NCI-H1436 (cell line): ENCODE measurements at regions not wholly inside any gene's neighbourhood (a gene's known extent, or its start where the extent isn't known, plus 50 kb on each side); places are given as distances from the start of the nearest gene placed in this dataset.
"Not testable (repeated sequence)": the region's sequence is repeated elsewhere in the genome, so short reads cannot be mapped to it uniquely, and the experiment has no call there.

ENCODE experiments used
- DNase-seq: peaks from one replicate; lab custom pipeline; 2025; lab: John Stamatoyannopoulos, UW

DNA sequence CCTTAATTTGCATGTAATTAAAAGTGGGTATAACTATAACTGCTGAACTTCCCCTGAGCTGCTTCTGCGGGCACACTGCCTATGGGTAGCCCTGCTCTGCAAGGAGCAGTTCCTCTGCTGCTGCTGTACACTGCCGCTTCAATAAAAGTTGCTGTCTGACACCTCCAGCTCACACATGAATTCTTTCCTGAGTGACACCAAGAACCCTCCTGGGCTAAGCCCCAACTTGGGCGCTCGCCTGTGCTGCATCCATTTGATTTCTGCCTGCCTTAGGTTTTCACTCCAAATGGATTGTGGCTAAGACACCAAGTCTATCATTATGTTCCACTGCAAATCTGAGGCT is 215.7 kb downstream of the ANAPC1 start:
- DNase-seq = no peak

DNA sequence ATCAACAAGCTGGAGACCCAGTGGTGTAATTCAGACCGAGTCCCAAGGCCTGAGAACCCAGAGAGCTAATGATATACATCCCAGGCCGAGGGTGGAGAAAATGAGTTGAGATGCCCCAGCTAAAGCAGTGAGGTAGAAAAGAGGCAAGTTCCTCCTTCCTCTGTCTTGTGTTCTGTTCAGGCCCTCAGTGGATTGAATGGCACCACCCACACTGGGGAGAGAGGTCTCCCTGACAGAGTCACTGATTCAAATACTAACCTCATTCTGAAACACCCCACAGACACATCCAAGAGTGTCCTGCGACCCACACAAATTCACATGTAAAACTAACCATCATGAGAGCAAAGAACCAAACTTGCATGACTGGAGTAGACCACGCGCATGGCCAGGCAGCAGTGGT is 215.3 kb downstream of the ANAPC1 start:
- no peak for DNase-seq

DNA sequence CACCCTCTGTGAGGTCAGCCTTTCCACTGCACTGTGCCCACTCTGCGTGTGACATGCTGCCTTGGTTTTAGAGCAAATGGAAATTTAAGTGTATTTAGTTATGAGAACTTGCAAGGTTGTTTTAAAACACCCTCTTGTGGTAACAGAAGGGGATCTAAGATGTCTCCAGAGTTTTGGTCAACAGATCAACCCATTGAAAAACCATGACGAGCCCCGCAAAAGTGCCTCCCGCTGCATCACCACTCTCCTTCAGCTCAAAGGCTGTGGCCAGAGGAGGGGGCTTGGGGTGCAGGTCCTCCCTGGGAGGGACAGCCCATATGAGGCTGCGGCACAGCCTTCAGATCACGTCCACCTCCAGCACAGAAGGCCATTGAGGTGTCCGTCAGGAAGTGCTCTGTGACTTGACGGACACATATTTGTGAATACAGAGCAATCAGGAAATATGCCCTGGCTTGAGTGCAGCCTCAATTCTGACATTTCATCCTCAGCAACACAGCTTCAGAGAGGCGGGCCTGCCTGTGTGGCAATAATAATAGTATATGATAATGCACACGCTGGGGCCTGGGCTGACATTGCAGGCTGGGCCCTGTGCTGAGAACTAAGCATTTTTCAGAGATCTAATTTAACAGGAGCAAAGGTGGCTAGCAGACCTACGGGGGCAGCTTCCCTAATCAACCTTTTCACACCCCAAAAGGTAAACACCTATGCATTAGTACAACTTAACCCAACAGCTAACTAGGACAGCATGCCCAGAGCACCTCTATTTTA is 213.9 kb downstream of the ANAPC1 start:
- no peak for DNase-seq

DNA sequence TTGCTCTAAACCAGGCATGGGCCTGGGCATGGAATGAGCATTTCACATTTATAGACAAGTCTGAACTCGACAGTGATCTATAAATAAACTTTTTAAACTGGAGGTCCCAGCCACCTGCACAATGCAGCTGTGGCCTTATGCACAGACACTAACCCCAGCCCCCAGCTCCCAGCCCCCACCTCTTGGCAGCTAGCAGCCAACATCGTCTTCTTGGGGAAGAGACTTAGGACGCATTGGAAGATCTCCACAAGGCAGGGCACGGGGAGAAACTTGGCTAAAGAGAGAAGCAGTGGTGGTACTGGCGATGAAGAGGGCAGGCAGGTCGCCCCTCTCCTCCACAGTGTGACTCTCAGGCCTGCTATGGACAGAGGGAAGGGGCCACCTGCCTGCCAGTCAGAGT is 213.2 kb downstream of the ANAPC1 start:
- DNase-seq = no peak

DNA sequence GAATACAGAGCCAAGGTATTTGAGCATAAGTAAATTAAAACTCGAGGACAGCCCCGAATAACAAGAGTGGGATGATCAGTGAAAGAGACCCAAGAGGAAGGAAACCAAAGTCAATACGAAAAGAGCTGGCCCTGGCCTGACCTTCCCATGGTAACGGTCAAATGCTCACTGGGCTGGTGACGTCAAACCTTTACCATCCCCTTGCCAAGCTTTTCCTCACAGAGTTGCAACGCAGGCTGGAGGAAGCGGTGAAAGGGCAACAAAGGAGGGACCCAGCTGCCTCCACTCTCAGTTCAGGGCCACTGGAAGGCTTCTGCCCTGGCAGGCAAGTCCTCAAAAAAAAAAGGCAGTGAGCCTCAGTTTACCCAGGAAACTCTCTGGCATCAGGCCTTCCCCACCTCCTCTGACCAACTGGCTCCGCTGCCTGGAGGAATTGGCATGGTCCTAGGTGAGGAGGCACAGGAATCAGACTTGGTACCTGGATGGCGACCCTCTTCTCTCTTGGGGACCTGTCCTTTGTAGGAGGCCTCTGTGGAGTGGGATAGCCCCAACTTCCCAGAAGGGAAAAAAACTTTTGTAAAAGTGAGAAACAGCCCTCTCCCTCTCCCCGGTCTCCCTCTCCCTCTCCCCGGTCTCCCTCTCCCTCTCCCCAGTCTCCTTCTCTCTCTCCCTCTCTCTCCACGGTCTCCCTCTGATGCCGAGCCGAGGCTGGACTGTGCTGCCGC is 212.4 kb downstream of the ANAPC1 start:
- DNase-seq = no peak

DNA sequence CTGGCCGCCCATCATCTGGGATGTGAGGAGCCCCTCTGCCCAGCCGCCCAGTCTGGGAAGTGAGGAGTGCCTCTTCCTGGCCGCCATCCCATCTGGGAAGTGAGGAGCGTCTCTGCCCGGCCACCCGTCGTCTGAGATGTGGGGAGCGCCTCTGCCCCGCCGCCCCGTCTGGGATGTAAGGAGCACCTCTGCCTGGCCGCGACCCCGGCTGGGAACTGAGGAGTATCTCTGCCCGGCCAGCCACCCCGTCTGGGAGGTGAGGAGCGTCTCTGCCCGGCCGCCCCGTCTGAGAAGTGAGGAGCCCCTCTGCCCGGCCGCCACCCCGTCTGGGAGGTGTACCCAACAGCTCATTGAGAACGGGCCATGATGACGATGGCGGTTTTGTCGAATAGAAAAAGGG is 211.4 kb downstream of the ANAPC1 start:
- DNase-seq = not testable (repeated sequence)

DNA sequence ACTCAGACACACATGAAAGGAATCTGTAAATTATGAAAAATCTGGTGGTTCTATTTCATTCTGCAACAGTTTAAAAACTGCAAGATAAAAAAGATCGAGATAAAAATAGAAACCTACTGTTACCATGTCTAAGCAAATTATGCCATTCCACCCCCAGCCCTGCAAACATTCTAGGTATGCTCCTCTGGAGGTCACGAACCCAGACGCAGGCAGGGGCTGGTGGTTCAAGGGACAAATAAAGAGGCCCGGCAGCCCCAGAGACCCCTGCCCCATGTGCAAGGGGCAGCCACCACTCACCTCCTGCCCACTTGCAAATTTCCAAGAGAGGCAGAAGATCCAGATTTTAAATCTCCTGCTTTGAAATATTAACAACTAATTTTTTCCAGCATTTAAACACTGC is 210.5 kb downstream of the ANAPC1 start:
- DNase-seq = no peak

DNA sequence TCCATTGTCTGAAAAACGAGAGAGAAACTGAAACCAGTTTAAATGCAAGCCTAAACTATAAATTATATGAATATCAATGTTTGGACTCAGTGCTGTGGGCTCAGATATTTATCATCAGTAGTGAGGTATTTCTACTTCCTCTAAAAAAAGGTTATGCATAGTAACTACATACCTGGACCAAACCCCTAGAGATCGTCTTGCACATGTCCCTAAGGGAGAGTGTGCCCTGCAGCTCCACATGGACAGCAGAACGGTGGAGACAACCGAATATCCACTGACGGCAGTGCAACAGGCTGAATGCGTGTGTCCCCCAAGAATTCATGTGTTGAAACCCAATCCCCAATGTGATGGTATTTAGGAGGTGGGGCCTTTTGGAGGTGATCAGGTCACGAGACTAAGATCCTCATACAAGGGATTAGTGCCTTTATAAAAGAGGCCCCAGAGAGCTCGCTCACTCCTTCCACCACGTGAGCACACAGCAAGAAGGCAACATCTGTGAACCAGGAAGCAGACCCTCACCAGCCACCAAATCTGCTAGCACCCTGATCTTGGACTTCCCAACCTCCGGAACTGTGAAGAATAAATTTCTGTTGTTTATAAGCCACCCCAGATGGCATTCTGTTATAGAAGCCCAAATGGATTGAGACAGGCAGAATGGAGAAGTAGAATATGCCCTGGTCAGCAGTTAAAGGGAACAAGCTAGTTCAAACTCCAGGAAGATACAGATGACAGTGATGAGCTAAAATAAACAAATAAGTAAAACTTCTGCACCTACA is 208.4 kb downstream of the ANAPC1 start:
- no peak for DNase-seq

DNA sequence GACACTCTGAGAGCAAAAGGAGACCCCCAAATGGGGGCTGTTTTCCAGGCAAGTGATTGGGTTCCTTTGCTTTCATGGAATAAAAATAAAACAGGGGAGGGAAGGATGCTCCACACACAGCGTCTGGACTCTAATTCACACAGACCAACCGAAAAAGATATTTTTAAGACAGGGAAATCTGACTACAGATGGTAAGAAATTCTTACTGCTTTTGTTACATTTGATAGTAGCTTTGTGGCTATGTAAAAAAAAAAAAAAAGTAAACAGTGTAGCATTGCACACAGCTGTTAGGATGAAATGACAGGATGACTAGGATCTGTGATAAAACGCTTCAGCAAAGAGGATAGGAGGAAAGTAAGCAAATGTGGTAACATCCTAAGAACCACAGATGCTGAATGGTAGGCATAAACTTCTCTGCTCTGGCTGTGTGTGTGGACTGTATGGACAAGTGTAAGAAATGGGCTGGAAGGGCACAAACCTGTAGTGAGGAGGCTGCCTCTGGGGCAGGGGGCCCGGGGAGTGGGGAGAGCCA is 207.6 kb downstream of the ANAPC1 start:
- DNase-seq = no peak

DNA sequence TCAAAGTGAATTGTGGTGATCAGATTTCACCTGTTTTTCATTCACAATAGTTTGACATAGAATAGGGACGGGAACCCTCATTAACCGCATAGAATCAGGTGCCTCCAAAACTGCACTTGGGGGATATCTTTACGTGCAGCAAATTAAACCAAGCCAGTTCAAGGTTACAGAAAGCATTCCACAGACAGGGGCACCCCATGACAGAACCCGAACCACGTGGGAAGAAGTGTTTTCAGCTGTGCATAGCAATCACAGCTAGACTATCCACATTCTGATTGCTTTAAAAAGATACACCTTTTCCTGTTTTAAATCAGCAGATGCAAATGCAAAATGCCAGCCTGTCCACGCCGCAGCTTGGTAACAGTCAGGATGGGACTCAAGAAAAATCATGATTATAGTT is 205.8 kb downstream of the ANAPC1 start:
- no peak for DNase-seq

DNA sequence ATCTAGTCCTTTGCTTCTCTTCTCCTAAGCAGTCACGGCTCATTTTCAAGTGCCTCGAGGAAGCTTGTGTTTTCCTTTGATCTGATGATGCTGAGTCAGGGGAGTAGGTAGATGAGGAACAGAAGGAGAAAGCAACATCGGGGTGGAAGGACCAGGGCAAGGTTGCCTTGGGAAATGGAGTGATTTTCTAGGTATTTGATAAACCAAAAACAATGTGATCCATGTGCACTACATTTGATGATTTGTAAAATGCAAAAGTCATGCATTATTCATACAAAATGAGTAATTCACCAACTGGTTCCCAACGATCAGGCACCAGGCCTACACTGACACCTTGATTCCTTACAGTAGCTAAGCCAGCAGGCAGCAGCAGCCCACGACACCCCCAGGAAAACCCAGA is 205.3 kb downstream of the ANAPC1 start:
- DNase-seq = no peak

DNA sequence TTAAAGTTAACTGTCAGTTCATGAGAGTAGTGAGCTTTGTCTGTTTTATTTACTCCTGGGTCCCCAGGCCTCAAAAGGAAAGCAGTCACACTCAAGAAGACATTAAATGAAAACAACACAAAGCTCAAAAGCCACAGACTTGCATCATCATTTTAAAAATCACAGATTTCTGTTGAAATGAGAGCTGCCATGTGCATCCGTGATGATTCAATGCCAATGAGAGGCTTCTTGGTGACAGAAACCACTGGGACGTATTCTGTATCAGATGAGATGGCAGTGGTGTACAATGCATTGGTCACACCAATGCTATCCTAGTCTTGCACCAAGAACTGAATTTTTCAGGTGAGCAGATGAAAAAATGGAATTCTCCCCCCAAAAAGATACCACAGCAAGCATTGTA is 204.8 kb downstream of the ANAPC1 start:
- no peak for DNase-seq

DNA sequence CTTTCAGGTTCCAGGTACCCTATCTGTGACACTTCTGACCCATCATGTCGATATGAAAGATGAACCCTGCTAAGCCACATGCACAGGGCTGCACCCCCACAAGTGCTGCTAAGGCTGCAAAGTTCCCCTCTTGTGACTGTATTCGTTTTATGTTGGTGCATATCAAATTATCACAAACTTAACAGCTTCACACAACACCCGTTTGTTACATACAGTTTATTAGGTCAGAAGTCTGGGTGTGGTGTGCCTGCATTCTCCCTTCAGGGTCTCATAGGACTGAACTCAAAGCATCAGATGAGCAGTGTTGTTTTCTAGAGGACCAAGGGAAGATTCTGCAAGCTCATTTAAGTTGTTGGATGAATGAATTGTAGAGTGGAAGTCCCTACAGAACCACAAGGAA is 199.4 kb downstream of the ANAPC1 start:
- DNase-seq = no peak

DNA sequence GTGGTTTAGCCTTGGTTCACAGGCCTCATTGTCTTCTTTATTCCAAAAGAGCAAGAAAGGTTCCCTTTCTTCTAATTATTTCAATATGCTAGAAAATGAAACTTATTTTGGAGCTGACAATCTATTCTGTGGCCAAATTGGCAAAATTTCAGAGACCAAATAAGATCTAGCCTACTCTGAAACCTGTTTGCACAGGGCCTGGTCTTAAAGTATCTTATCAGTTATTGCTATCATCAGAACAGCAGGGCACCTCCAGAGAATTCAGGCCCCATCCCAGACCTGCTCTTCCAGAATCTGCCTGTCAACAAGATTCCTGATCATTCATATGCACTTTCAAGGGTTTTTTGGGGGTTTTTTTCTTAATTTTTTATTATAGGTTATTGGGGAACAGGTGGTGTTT is 198.7 kb downstream of the ANAPC1 start:
- DNase-seq = no peak

DNA sequence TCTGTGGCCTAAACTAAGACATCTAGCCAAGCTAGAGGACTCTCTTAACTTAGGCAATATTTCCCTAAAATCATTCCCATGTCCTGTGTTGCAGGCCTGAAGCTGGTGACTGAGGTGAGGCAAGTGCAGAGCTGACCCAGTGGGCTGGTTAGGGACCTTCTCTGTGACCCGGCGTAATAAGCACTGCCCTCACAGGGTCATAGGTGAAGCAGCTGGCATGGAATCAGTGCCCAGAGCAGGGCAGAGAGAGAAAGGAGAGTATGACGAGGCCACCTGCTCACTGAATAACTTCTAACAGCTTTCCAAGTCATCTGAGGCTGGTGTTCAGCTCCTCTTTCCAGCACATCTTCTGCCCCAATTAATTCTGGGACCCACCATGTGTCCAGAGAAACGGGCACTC is 197.0 kb downstream of the ANAPC1 start:
- DNase-seq = no peak

DNA sequence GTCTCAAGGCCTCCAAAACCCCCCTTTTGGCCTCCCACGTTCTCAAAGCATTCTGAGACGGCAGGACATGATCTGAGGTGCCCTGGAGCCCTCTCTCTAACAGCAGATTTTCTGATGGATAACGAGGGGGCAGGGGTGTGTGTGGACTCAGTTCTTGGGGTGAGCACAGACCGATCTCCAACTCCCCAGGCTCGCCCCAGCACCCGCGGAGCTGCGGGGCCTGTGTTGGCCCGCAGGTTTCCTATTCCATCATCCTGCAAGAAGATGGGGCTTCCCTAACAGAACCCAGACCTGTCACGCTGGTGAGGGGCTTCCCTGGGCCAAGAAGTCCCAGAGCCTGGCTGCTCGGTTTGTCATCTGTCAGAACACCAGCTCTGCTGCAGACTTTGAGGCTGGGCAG is 196.1 kb downstream of the ANAPC1 start:
- DNase-seq = no peak

DNA sequence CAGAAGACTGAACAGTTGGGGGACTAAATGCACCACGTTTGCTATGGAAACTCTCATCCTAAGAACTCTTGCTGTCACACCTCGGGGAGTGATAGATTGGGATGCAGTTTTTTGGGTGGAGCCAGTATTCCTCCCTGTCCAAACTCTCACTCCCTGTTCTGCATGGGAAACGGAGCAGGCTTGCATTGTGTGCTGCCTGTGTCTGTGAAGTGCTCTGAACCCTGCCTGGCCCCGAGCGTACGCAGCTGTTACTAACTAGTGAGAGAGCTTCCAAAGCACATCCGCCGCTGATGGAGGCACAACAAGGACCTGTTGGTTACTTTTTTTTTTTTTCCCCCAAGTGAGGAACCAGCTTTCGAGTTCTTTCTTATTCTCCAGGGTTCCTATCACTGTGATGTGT is 195.5 kb downstream of the ANAPC1 start:
- no peak for DNase-seq

DNA sequence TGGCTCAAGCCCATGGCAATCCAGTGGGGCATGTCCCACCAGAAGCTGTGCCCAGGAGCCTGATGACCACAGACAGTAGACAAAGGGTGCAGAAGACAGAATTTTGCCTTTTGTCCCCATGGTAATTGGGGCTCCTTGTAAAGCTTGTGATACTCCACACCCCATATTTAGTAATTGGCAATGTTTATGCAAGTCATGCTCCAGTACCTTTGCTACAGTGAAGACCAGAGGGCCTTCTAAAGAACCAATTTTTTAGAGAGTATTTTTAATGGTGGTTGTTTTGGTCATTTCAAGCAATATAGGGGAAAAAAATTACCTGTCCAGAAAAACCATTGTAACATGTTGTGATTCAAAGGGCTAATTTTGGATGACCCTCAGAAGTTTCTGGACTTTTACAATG is 194.8 kb downstream of the ANAPC1 start:
- DNase-seq = no peak

DNA sequence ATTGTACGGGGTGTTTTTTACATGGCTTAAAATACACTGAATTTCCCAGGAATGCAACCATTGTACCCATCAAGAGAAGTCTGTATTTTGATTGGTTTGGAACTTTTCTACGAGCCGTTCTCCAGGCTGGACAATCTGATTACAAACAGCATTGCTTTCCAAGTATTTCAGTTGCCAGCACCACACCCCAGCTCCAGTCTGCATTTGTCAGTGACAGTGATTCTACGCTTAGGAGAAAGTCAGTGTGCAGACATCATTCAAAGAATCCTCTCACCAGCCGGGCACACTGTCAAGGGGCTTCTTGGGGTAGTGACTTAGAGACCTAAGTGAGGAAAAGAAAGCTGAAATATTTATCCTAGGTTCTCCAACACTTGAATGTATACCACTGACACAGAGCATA is 194.1 kb downstream of the ANAPC1 start:
- no peak for DNase-seq

DNA sequence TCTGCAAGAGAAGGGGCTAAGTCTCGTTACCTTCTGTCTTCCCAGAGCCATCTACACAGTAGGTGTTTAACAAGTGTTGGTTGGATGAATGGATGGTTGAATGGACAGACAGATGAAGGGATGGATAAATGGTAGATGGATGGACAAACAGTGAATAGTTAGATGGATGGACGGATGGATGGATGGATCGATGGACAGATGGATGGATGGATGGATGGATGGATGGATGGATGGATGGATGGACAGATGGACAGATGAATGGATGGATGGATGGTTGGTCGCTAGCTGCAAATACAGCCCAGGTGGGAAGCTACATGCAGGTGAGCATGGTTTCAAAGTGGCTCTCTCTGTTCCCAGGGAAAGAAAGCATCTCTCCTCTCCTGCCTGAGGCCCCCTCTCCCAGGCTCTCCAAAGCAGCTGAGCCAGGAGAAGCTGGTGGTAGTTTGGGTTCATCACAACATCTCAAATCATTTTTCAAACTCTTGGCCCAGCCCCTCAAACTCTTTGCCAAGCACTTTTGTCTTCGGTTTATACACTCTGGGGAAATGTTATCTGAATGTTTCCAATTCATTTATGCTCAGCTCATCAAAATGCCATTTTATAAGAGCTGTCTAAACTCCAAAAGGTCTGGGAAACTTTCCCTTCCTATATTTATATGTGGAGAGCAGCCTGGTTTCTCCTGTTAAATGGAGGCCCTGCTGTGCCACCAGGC is 192.7 kb downstream of the ANAPC1 start:
- DNase-seq = no peak

DNA sequence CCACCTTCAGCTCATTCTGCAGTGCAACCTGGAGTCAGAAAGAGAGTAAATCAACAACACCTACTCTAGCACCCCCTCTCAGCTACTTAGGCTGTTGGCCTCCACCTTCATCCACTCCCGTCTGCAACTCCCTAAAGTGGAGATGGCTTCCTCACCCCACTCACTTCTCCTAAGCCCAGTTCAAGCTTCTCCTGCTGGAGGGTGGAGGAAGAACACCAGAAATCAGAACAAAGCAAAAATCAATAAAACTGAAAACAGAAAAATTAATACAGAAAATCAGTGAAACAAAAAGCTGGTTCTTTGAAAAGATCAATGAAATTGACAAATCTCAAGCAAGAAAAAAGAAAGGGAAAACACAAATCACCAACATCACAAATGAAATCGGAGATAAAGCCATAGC is 191.7 kb downstream of the ANAPC1 start:
- no peak for DNase-seq

DNA sequence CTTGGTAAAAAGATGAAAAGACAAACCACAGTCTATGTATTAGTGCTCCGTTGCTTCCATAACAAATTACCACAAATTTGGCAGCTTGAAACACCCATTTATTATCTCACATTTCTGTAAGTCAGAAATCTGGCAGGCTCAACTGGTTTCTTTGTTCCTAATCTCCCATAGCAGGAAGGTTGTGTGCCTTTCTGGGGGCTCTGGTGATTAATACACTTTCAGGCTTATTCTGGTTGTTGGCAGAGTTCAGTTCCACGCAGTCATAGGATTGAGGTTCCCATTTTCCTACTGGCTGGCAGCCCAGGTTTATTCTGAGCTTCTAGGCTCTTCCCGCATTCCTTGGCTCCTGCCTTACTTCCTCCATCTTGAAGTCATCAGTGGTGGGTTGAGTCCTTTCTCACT is 189.3 kb downstream of the ANAPC1 start:
- no peak for DNase-seq
